ENCODE measurements at regions not wholly inside any gene's neighbourhood (a gene's known extent, or its start where the extent isn't known, plus 50 kb on each side); places are given as distances from the start of the nearest gene placed in this dataset.
"Not testable (repeated sequence)": the region's sequence is repeated elsewhere in the genome, so short reads cannot be mapped to it uniquely, and the experiment has no call there.

DNA sequence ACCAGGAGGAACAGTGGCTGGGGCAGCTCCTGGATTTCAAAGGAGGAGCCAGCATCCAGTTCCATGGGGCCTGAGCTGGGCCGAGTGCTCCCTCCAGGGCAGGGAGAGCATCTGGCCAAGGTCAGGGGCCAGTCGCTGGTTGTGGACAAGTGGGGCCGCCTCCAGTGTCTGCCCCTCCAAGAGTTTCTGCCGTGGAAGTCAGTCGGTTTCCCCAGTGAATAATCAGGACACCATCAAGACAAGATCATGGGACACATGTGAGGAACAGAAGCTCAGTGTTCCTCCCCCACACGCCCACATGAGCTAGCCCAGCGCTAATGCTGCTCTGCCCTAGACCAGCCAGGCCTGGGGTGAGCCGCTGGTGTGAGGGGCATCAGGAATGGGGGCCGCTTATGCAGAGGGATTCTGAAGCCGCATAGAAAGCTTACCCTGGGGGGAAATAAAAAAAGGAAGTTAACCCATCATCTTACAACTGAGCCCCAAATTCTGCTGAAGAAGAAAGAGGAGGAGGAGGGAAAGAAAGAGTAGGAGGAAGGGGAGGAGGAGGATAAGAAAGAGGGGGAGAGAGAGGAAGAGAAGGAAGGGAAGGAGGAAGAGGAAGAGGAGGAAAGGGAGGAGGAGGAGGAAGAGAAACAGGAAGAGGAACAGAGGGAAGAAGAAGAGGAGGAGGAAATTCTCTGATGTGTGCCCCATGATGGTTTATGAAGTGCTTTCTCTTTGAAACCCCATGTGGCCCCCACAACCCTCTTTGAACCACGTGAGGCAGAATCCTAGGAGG lies 198.4 kb downstream of the MATN1 start:
- POLR2A ChIA-PET (ENCODE audit: low non-redundant PET), result no interaction called here
- CTCF ChIA-PET, result no interaction called here
- H3K27ac ChIP-seq, result no peak overlapping the region
- DNase-seq (ENCODE audit: low spot score), result no peak
- TF ChIP-seq, protein P1, sequence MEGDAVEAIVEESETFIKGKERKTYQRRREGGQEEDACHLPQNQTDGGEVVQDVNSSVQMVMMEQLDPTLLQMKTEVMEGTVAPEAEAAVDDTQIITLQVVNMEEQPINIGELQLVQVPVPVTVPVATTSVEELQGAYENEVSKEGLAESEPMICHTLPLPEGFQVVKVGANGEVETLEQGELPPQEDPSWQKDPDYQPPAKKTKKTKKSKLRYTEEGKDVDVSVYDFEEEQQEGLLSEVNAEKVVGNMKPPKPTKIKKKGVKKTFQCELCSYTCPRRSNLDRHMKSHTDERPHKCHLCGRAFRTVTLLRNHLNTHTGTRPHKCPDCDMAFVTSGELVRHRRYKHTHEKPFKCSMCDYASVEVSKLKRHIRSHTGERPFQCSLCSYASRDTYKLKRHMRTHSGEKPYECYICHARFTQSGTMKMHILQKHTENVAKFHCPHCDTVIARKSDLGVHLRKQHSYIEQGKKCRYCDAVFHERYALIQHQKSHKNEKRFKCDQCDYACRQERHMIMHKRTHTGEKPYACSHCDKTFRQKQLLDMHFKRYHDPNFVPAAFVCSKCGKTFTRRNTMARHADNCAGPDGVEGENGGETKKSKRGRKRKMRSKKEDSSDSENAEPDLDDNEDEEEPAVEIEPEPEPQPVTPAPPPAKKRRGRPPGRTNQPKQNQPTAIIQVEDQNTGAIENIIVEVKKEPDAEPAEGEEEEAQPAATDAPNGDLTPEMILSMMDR (conservative IDR thresholded peaks at IDR 0.05; ENCODE audit: low read depth), result no peak

DNA sequence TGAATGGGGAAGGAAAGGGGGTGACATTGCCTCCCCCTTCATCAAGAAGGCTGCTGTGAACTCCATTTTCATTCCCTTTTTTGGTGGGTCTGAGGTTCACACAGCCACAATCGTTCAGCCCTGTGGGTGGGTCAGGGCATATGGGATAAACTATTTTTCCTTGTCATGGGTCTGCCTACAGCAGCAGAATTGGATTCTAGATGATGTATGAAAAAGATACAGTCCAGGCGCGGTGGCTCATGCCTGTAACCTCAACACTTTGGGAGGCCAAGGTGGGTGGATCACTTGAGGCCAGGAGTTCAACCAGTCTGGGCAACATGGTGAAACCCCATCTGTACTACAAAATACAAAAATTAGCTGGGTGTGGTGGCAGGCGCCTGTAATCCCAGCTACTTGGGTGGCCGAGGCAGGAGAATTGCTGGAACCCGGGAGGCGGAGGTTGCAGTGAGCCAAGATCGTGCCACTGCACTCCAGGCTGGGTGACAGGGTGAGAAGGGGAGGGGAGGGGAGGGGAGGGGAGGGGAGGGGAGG lies 199.3 kb downstream of the MATN1 start:
- DNase-seq (ENCODE audit: low spot score); POLR2A ChIA-PET (ENCODE audit: low non-redundant PET); H3K27ac ChIP-seq: not testable (repeated sequence)
- CTCF ChIA-PET, result interaction anchor here (1.3 kb wide), 1 partner anchor 144 kb away, joined by 4 read pairs; no protein-coding TSS in a partner anchor

DNA sequence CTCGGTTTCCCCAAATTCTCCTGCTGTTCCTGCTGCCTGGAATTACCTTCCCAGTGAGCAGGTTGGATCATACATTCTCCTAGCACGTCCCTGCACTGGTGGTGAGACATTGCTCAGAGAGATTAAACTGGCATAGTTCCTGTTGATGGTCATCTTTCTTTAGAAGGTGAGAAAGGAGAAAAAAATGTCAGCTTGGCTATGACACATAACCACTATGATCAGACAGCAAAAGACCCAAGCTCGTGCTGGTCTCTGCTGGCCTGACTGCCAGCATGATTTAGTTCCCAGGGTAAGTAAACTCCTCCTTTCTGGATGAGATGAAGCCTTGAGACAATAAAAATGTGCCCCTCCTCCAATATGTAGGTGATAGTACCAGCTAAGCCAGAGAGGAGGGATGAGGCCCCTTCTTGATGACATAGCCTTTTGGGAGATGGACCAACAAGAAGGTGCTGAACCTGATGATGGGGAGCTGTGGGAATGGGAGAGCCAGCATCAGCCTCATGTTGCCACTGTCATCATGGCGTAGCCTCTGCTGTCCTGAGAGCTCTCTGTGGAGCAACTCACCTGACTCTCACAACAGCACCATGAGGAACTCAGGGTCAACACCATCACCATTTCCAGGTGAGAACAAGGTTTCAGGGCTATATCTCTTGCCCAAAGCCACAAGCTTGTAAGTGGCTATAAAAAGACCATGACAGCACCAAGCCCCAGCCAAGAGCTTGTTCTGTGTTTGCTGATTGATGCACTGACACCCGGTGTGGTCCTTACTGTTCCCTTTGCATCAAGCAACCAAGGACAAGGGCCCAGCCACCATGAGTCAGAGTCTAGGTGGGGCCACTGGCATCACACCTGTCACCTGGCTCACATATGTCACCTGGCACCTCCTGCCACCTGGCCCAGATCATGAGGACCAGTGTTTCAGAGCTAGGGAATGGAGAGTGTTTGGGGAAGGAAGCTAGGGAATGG lies 200.0 kb downstream of the MATN1 start:
- POLR2A ChIA-PET (ENCODE audit: low non-redundant PET), result no interaction called here
- H3K27ac ChIP-seq, result no peak overlapping the region
- TF ChIP-seq, protein P1 (conservative IDR thresholded peaks at IDR 0.05; ENCODE audit: low read depth), result no peak
- CTCF ChIA-PET, result interaction anchor here (0.7 to 1.3 kb wide), 2 partner anchors 21 to 143 kb away, joined by 3 to 4 read pairs; no protein-coding TSS in a partner anchor
- DNase-seq (ENCODE audit: low spot score), result peak; percentile 46

DNA sequence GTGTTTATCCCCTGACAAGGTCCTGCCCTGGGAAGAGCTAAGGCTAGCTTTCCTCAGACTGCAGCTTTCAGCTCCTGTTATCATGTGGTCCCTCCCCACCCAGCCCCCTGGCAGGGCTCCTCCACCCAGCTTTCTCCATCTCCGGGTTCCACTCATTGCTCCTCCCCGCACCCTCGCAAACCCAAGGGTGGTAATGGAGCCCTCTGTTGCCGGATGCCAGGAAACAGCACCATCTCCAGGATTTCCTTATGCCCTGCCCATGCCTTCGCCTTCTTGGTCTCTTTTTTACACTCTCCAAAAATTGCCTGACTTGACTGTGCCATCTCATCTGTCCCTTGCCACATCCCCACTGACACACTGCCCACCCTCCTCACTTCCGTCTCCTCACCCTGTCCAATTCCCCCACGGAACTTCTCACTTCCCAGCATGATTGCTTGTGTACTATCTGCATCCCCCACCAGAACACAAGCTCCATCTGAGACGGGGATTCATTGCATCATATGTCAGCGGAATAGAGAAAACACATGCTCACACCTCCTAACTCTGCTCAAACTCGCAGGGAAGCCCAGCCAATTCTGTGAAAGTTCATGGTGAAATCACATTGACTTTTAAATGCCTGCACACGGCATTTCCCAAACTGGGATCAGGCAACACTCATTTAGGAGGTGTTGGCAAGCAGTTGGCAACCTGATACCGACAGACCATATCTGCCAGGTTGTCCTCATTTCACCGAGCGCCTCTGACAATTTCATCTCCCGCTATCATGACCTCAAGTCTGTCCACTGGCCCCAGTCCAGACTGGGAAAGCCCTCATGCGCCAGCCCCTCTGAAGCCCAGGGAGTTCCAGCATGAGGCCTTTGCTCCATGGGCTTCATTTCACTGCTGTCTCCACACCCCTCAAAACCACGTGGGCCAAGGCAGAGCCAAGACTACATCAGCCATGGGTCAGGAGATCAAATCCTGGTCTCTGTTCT lies 201.1 kb downstream of the MATN1 start:
- POLR2A ChIA-PET (ENCODE audit: low non-redundant PET), result no interaction called here
- H3K27ac ChIP-seq, result no peak overlapping the region
- no peak for DNase-seq (ENCODE audit: low spot score)
- CTCF ChIA-PET, result interaction anchor here (0.7 to 1.3 kb wide), 2 partner anchors 20 to 142 kb away, joined by 3 to 4 read pairs; no protein-coding TSS in a partner anchor
- TF ChIP-seq, protein P1 (conservative IDR thresholded peaks at IDR 0.05; ENCODE audit: low read depth), result no peak

DNA sequence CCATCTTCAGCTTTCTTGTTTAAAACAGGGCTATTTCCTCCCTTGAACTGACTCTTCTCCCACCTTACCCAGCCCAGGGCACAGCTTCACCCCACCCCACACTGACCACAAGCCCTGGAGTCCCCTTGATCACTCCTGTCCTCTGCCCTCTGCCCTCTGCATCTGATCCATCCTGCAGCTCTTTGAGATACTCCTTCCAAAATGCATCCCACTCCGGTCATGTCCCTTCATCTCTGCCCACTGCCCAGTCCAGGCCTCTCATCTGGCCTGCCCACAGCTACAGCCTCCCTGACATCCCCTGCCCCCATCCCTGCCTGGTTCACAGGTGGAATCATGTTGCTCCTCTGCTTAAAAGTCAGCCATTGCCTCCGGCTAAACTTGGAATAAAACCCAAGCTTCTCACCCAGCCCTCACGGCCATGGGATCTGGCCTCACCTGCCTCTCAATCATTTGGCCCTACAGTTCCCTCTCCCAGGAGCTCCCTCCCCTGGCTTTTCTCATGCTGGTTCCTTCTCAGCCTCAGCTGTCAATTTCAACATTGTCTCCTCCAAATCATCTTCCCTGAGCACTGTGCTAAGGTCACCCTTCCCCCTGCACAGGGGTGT lies 202.0 kb downstream of the MATN1 start:
- TF ChIP-seq, protein P1 (conservative IDR thresholded peaks at IDR 0.05; ENCODE audit: low read depth), result no peak
- H3K27ac ChIP-seq, result no peak overlapping the region
- POLR2A ChIA-PET (ENCODE audit: low non-redundant PET), result no interaction called here

DNA sequence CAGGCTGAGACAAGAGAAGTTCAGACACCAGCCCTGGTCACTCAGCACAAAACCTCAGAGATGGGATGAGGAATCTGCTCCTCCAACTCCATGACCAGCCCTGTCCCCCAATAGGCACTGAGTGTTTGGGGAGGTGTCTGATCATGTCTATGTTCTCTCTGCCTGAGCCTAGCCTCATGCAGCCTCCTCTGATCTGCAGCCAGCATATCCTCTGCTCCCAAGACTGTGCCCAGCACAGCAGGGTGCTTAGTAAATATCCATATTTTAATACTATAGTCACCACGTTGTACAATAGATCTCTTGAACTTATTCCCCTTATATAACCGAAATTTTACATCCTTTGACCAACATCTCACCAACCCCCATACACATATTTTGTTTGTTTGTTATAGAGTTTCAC lies 202.9 kb downstream of the MATN1 start:
- DNase-seq (ENCODE audit: low spot score), result no peak
- POLR2A ChIA-PET (ENCODE audit: low non-redundant PET), result no interaction called here
- no peak overlapping the region for H3K27ac ChIP-seq
- TF ChIP-seq, protein P1 (conservative IDR thresholded peaks at IDR 0.05; ENCODE audit: low read depth), result no peak
- CTCF ChIA-PET, result interaction anchor here (0.6 kb wide), 2 partner anchors 452 to 1355 kb away, joined by 3 to 4 read pairs; no protein-coding TSS in a partner anchor

More for the DNA sequence above, 202.0 kb downstream of the MATN1 start:
- no peak for DNase-seq (ENCODE audit: low spot score)
- CTCF ChIA-PET, result interaction anchor here (0.6 kb wide), 1 partner anchor 96 kb away, joined by 3 read pairs; no protein-coding TSS in a partner anchor

Data from RWPE1 (cell line).